Omental fat pad (tissue), 3 donors: ENCODE measurements at regions not wholly inside any gene's neighbourhood (a gene's known extent, or its start where the extent isn't known, plus 50 kb on each side); places are given as distances from the start of the nearest gene placed in this dataset.

ENCODE experiments used
- ATAC-seq: fragments of 150-250 bp; one replicate; pipeline ENCODE4 v1.9.1; 2016; ENCODE audit warnings: mild to moderate bottlenecking, moderate library complexity; ENCODE audit not compliant: low FRiP score
- DNase-seq: peaks from one replicate; pipeline ENCODE4 v3.0.0-alpha.2; 2019; ENCODE audit warnings: low spot score
- TF ChIP-seq, protein P1 (sequence below), 3 donors: fragments of 450-650 bp; IDR thresholded peaks; one replicate each; pipeline ENCODE4 v1.5.1; 2016 to 2017; ENCODE audit warnings: antibody characterized with exemption in 3 of 3, mild to moderate bottlenecking in 3 of 3, moderate library complexity in 2 of 3

GRCh38 chr15:29903785-29904464 lies 81.7 kb upstream of the TJP1 start:
- no peak for DNase-seq
- TF ChIP-seq, protein P1, sequence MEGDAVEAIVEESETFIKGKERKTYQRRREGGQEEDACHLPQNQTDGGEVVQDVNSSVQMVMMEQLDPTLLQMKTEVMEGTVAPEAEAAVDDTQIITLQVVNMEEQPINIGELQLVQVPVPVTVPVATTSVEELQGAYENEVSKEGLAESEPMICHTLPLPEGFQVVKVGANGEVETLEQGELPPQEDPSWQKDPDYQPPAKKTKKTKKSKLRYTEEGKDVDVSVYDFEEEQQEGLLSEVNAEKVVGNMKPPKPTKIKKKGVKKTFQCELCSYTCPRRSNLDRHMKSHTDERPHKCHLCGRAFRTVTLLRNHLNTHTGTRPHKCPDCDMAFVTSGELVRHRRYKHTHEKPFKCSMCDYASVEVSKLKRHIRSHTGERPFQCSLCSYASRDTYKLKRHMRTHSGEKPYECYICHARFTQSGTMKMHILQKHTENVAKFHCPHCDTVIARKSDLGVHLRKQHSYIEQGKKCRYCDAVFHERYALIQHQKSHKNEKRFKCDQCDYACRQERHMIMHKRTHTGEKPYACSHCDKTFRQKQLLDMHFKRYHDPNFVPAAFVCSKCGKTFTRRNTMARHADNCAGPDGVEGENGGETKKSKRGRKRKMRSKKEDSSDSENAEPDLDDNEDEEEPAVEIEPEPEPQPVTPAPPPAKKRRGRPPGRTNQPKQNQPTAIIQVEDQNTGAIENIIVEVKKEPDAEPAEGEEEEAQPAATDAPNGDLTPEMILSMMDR (IDR thresholded peaks at IDR 0.05) = no peak
- ATAC-seq = no peak

DNA sequence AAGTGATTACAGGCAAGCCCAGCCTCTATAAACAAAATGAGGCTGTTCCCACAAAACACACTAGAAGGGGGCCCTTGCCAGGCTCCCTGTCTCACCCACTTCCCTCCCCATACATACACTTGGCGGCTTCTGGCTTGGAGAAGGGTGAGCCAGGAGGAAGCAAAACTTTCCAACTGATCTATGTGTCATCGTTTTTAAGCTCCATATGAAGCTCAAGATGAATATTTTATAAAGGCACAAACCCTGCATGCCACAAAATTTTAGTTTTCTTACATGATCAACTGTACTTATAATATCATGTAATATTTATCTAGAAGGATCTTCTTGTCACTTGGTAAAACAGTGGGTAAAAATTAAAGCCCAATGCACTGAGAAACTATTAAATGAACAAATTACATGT lies 80.8 kb upstream of the TJP1 start:
- TF ChIP-seq, protein P1 (IDR thresholded peaks at IDR 0.05) = no peak
- no peak for ATAC-seq
- DNase-seq = no peak

GRCh38 chr15:29900237-29901189 lies 78.2 kb upstream of the TJP1 start:
- DNase-seq (no peak), ATAC-seq (no peak)
- TF ChIP-seq, protein P1 (IDR thresholded peaks at IDR 0.05) = no peak

GRCh38 chr15:29896062-29896461 lies 73.8 kb upstream of the TJP1 start:
- TF ChIP-seq, protein P1 (IDR thresholded peaks at IDR 0.05) = no peak
- DNase-seq (no peak), ATAC-seq (no peak)

DNA sequence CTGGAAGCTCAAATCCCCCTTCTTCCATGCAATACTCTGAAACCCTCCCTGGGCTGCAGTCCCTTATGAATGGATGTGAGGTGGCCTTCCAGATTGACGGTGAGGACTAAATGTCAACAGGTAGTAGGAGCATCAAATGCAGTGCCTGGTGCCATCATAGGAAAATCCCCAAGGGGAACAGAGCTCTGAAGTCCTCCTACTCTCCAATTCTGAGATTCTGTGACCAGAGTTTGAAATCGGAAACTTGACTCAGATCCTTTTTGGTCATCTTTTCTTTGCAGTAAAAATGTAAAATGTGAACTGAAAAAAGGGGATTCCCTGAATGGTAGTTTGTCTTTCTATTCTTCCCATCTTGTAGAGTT lies 68.8 kb upstream of the TJP1 start:
- DNase-seq (no peak), ATAC-seq (no peak)
- TF ChIP-seq, protein P1 (IDR thresholded peaks at IDR 0.05) = no peak

GRCh38 chr15:29890336-29891095 lies 68.2 kb upstream of the TJP1 start:
- TF ChIP-seq, protein P1 (IDR thresholded peaks at IDR 0.05) = no peak
- ATAC-seq (no peak), DNase-seq (no peak)
